HepG2 (cell line): ENCODE measurements at regions not wholly inside any gene's neighbourhood (a gene's known extent, or its start where the extent isn't known, plus 50 kb on each side); places are given as distances from the start of the nearest gene placed in this dataset.

ENCODE experiments used
- ATAC-seq: fragments of 200-7000 bp; cut with Tn5 transposase; 3 replicates; pipeline ENCODE4 v1.9.1; 2020; ENCODE audit warnings: mild to moderate bottlenecking, moderate library complexity
- BruUV-seq: library from RNA; stranded (reverse); fragments of 400-500 nt; replicated peaks from 2 replicates; lab custom pipeline; 2021; lab: Mats Ljungman, UMichigan
- CTCF ChIA-PET: fragments of 300-600 bp; formaldehyde crosslinking; extraction: SDS; loops from one replicate; lab custom pipeline; 2021; ENCODE audit warnings: low total read pairs, inconsistent platforms, low intra/inter-chr PET ratio; lab: Yijun Ruan, JAX
- POLR2A ChIA-PET: fragments of 350-600 bp; sonication (Branson Sonifier 250); formaldehyde crosslinking; loops from one replicate; lab custom pipeline; 2020; ENCODE audit warnings: antibody characterized with exemption, inconsistent platforms; lab: Yijun Ruan, JAX
- DNase-seq: peaks from one replicate; pipeline ENCODE4 v3.0.0-alpha.2; 2015; ENCODE audit warnings: low spot score
- FAIRE-seq: peaks from 3 replicates; lab custom pipeline; 2011; peaks lifted over from hg19 to GRCh38; lab: Jason Lieb, UNC
- H2AFZ ChIP-seq: one replicate; pipeline ENCODE4 v1.6.1; 2011; ENCODE audit warnings: low read length, inconsistent platforms
- H3K27ac ChIP-seq: fragments of 300-600 bp; 3 replicates; pipeline ENCODE4 v1.8.0; 2011; ENCODE audit warnings: mixed run types, mild to moderate bottlenecking, mixed read lengths, low read length, inconsistent platforms; ENCODE audit not compliant: insufficient read depth; ENCODE audit errors: extremely low read length
- H3K27me3 ChIP-seq, 2 experiments: fragments of 200-600 bp in 1 of 2; 2 replicates in 1 of 2; 3 replicates in 1 of 2; pipeline versions ENCODE4 v1.6.0 to v1.8.0; 2011; ENCODE audit warnings: low read length in 2 of 2, mild to moderate bottlenecking in 2 of 2, moderate library complexity in 2 of 2, inconsistent platforms in 1 of 2; ENCODE audit not compliant: insufficient read depth in 2 of 2, control insufficient read depth in 1 of 2
- H3K36me3 ChIP-seq, 2 experiments: fragments of 200-600 bp in 1 of 2; replicated peaks in 1 of 2; 2 replicates in 1 of 2; 3 replicates in 1 of 2; pipeline versions ENCODE4 v1.5.1 to v1.8.0; 2011; ENCODE audit warnings: low read length in 2 of 2, inconsistent platforms in 1 of 2; ENCODE audit not compliant: insufficient read depth in 2 of 2, control insufficient read depth in 1 of 2
- H3K4me1 ChIP-seq: 2 replicates; pipeline ENCODE4 v1.5.1; 2012; ENCODE audit warnings: low read length, inconsistent platforms; ENCODE audit not compliant: insufficient read depth
- H3K4me2 ChIP-seq: 2 replicates; pipeline ENCODE4 v1.6.0; 2011; ENCODE audit warnings: low read depth, low read length, inconsistent platforms
- H3K4me3 ChIP-seq, 3 experiments: fragments of 200-600 bp in 1 of 3; sonication (generic), shearing (Covaris generic) in 1 of 3; replicated peaks in 1 of 3; 2 replicates each; pipeline ENCODE4 v1.5.1; 2011 to 2016; ENCODE audit warnings: low read length in 3 of 3, inconsistent platforms in 2 of 3, low read depth in 2 of 3, mild to moderate bottlenecking in 2 of 3, control low read depth in 1 of 3, mixed read lengths in 1 of 3; ENCODE audit not compliant: insufficient read depth in 1 of 3
- H3K79me2 ChIP-seq: one replicate; pipeline ENCODE4 v1.6.1; 2011; ENCODE audit warnings: low read length, inconsistent platforms; ENCODE audit not compliant: insufficient read depth
- H3K9ac ChIP-seq: 2 replicates; pipeline ENCODE4 v1.6.0; 2011; ENCODE audit warnings: mild to moderate bottlenecking, low read depth, low read length, inconsistent platforms; ENCODE audit not compliant: insufficient read depth
- H3K9me3 ChIP-seq: 2 replicates; pipeline ENCODE4 v1.5.1; 2012; ENCODE audit warnings: mild to moderate bottlenecking, low read length
- H4K20me1 ChIP-seq: 2 replicates; pipeline ENCODE4 v1.6.0; 2011; ENCODE audit warnings: inconsistent platforms, mild to moderate bottlenecking, low read length, moderate library complexity; ENCODE audit not compliant: insufficient read depth
- ARNTL ChIP-seq: sonication (generic); formaldehyde crosslinking; IDR thresholded peaks from 2 replicates; pipeline ENCODE4 v1.4.0; 2020; ENCODE audit warnings: mild to moderate bottlenecking, missing genetic modification reagents
- ELF4 ChIP-seq: sonication (generic); formaldehyde crosslinking; IDR thresholded peaks from 2 replicates; pipeline ENCODE4 v1.5.0; 2020; ENCODE audit warnings: missing genetic modification reagents, mild to moderate bottlenecking, moderate library complexity, borderline replicate concordance
- HOXA5 ChIP-seq: sonication (generic); formaldehyde crosslinking; IDR thresholded peaks from 2 replicates; pipeline ENCODE4 v1.4.0; 2020; ENCODE audit warnings: missing genetic modification reagents
- HOXD1 ChIP-seq: sonication (generic); formaldehyde crosslinking; IDR thresholded peaks from 2 replicates; pipeline ENCODE4 v1.5.0; 2020; ENCODE audit warnings: missing genetic modification reagents
- IRX3 ChIP-seq: sonication (generic); formaldehyde crosslinking; IDR thresholded peaks from 2 replicates; pipeline ENCODE4 v1.8.1; 2023; ENCODE audit warnings: mild to moderate bottlenecking, low read depth, missing genetic modification reagents, borderline replicate concordance
- KDM4B ChIP-seq: sonication (generic); formaldehyde crosslinking; IDR thresholded peaks from 2 replicates; pipeline ENCODE4 v1.4.0; 2020; ENCODE audit warnings: missing genetic modification reagents
- KMT2A ChIP-seq: sonication (generic); formaldehyde crosslinking; IDR thresholded peaks from 2 replicates; pipeline ENCODE4 v1.4.0; 2020; ENCODE audit warnings: missing genetic modification reagents
- MIXL1 ChIP-seq: IDR thresholded peaks from 2 replicates; pipeline ENCODE4 v1.6.1; 2016
- SNRNP70 ChIP-seq: fragments of 200-400 bp; formaldehyde crosslinking; IDR thresholded peaks from 2 replicates; pipeline ENCODE4 v1.6.1; 2017; ENCODE audit warnings: mild to moderate bottlenecking, low read depth, low read length, moderate library complexity
- SP140L ChIP-seq: sonication (generic); formaldehyde crosslinking; IDR thresholded peaks from 2 replicates; pipeline ENCODE4 v1.4.0; 2020; ENCODE audit warnings: missing genetic modification reagents, borderline replicate concordance
- TCF12 ChIP-seq, 2 experiments: fragments of 450-650 bp in 1 of 2; sonication (generic) in 1 of 2; formaldehyde crosslinking in 1 of 2; IDR thresholded peaks; 2 replicates each; pipeline versions ENCODE4 v1.6.1 to v1.8.0; 2017 to 2022; ENCODE audit warnings: antibody characterized with exemption in 1 of 2, mild to moderate bottlenecking in 1 of 2, missing genetic modification reagents in 1 of 2, moderate library complexity in 1 of 2
- TERF1 ChIP-seq: sonication (generic); formaldehyde crosslinking; IDR thresholded peaks from 2 replicates; pipeline ENCODE4 v1.8.0; 2022; ENCODE audit warnings: mild to moderate bottlenecking, missing genetic modification reagents, moderate library complexity
- THYN1 ChIP-seq: sonication (generic); formaldehyde crosslinking; IDR thresholded peaks from 2 replicates; pipeline ENCODE4 v1.8.1; 2023; ENCODE audit warnings: low read depth, mild to moderate bottlenecking, moderate library complexity, missing genetic modification reagents, borderline replicate concordance
- TRIM24 ChIP-seq: sonication (generic); formaldehyde crosslinking; IDR thresholded peaks from 2 replicates; pipeline ENCODE4 v1.8.0; 2022; ENCODE audit warnings: mild to moderate bottlenecking, missing genetic modification reagents
- XBP1 ChIP-seq: sonication (generic); formaldehyde crosslinking; IDR thresholded peaks from 2 replicates; pipeline ENCODE4 v1.5.0; 2020; ENCODE audit warnings: missing genetic modification reagents
- ZKSCAN8 ChIP-seq: IDR thresholded peaks from 2 replicates; pipeline ENCODE4 v1.6.1; 2016; ENCODE audit warnings: borderline replicate concordance, missing genetic modification reagents, missing compliant biosample characterization
- ZNF207 ChIP-seq: fragments of 450-650 bp; IDR thresholded peaks from 2 replicates; pipeline ENCODE4 v1.6.1; 2016; ENCODE audit warnings: antibody characterized with exemption, borderline replicate concordance
- ZNF224 ChIP-seq: sonication (generic); formaldehyde crosslinking; IDR thresholded peaks from 2 replicates; pipeline ENCODE4 v1.5.0; 2020; ENCODE audit warnings: mild to moderate bottlenecking, missing genetic modification reagents
- ZNF772 ChIP-seq: sonication (generic); formaldehyde crosslinking; IDR thresholded peaks from 2 replicates; pipeline ENCODE4 v1.5.0; 2020; ENCODE audit warnings: mild to moderate bottlenecking, missing genetic modification reagents
- WGBS: methylation state at CpG from one replicate; pipeline ENCODE4 v1.1.6; 2017; ENCODE audit warnings: low lambda C conversion rate; 5-methylcytosine and 5-hydroxymethylcytosine counted together
- in situ Hi-C: cut with HindIII; loops from 2 replicates; pipeline ENCODE4 v1.10.0; 2017; ENCODE audit warnings: low pct_unique_long_range_greater_than_20kb; ENCODE audit not compliant: extremely low pct_ligation_motif_present
- intact Hi-C: fragments of 100-400 bp; cut with micrococcal nuclease; formaldehyde crosslinking; loops from one replicate; pipeline ENCODE4 v1.10.0; 2022; ENCODE audit not compliant: unreplicated experiment
- TF ChIP-seq, protein P1 (sequence below): IDR thresholded peaks from 2 replicates; pipeline ENCODE4 v1.6.1; 2016; ENCODE audit warnings: low read depth, borderline replicate concordance

GRCh38 chr7:125084196-125084595, 154.6 kb upstream of the POT1 start:
- no peak for DNase-seq
- ATAC-seq = no peak
- TF ChIP-seq IRX3 (no peak), HOXD1 (CRISPR knock-in tag) (no peak), SNRNP70 (no peak)
- no TSS peak for BruUV-seq
- Histone ChIP-seq H3K4me1 (no peaks in the 10 kb centered on the region), H3K36me3 (no peaks in the 10 kb centered on the region), H3K4me2 (no peak overlapping the region), H3K9ac (no peak overlapping the region), H2AFZ (no peak overlapping the region), H3K9me3 (no peaks in the 10 kb centered on the region), H3K4me3 (no peak overlapping the region), H3K27ac (no peak overlapping the region), H3K79me2 (no peaks in the 10 kb centered on the region), H3K27me3 (no peaks in the 10 kb centered on the region), H4K20me1 (no peaks in the 10 kb centered on the region)
- no peak for FAIRE-seq
- WGBS = 79% methylated on average over 1 of the region's 1 CpG
- in situ Hi-C loops (no loop called here), intact Hi-C loops (no loop called here)
- ChIA-PET CTCF (no interaction called here), POLR2A (no interaction called here)

- Histone ChIP-seq H2AFZ (no peak overlapping the region), H3K9me3 (peaks cover 25% of the 10 kb centered on the region), H3K9ac (no peak overlapping the region), H3K27ac (no peak overlapping the region), H3K4me3 (no peak overlapping the region), H3K27me3 (no peaks in the 10 kb centered on the region), H3K4me2 (no peak overlapping the region), H4K20me1 (no peaks in the 10 kb centered on the region), H3K79me2 (no peaks in the 10 kb centered on the region), H3K4me1 (no peaks in the 10 kb centered on the region), H3K36me3 (no peaks in the 10 kb centered on the region)
- FAIRE-seq = no peak
- ATAC-seq = no peak
- ChIA-PET CTCF (no interaction called here), POLR2A (no interaction called here)
- BruUV-seq = no TSS peak
- 0% methylated on average over 3 of the region's 3 CpGs for WGBS
- intact Hi-C loops (no loop called here), in situ Hi-C loops (no loop called here)
- DNase-seq = no peak
- TF ChIP-seq TRIM24 (CRISPR knock-in tag) = no peak
- TF ChIP-seq ZKSCAN8 (CRISPR knock-in tag) = no peak
- no peak for TF ChIP-seq ZNF207
- no peak for TF ChIP-seq TERF1 (CRISPR knock-in tag)
- TF ChIP-seq SP140L (CRISPR knock-in tag) = no peak
- TF ChIP-seq KDM4B (CRISPR knock-in tag) = no peak
- TF ChIP-seq XBP1 (CRISPR knock-in tag) = no peak
- TF ChIP-seq ELF4 = no peak
- TF ChIP-seq, protein P1, sequence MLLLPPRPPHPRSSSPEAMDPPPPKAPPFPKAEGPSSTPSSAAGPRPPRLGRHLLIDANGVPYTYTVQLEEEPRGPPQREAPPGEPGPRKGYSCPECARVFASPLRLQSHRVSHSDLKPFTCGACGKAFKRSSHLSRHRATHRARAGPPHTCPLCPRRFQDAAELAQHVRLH = no peak
- TF ChIP-seq TCF12 (IDR thresholded peaks at IDR 0.05) = no peak
- no peak for TF ChIP-seq TCF12 (CRISPR knock-in tag; IDR thresholded peaks at IDR 0.05)
- TF ChIP-seq ARNTL (CRISPR knock-in tag) = no peak
- TF ChIP-seq ZNF224 (CRISPR knock-in tag) = no peak
- no peak for TF ChIP-seq ZNF772 (CRISPR knock-in tag)
- no peak for TF ChIP-seq HOXA5
- no peak for TF ChIP-seq MIXL1 (CRISPR knock-in tag)
- TF ChIP-seq THYN1 (CRISPR knock-in tag) = no peak
- TF ChIP-seq KMT2A (CRISPR knock-in tag) = no peak
Observed at GRCh38 chr7:125074141-125074540, 144.5 kb upstream of the POT1 start.
